ENCODE measurements at regions not wholly inside any gene's neighbourhood (a gene's known extent, or its start where the extent isn't known, plus 50 kb on each side); places are given as distances from the start of the nearest gene placed in this dataset.

DNA sequence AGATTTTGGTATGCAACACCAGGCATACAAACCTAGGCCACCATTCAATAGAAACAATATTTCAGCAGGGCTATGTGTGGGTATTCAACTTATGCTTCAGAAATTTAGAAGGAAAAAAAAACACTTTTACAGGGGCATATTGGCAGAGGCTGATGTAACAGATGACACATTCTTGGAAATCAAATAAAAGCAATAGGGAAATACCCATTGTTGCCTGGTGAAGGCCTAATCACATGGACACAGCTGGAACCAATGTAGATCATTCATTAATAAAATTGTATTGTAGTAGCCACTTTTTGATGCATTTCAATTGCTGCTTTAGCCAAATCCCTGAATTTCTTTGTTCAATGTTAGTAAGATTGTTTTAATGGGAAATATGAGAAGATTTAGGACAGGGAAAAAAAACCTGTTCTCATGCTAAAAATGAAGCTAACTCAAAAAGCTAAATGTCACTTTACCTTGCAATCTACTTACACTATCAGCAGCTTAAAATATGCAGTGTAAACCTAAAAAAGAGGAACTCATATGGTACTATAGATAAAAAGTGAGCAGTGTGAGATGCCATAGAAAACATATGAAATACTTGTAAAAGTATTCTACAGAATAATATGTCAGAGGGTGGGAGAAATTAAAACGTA lies 289.4 kb downstream of the ZEB2 start:
- H3K4me3 ChIP-seq (ENCODE audit: low read depth, low read length): no peak overlapping the region
- TF ChIP-seq, protein P1, sequence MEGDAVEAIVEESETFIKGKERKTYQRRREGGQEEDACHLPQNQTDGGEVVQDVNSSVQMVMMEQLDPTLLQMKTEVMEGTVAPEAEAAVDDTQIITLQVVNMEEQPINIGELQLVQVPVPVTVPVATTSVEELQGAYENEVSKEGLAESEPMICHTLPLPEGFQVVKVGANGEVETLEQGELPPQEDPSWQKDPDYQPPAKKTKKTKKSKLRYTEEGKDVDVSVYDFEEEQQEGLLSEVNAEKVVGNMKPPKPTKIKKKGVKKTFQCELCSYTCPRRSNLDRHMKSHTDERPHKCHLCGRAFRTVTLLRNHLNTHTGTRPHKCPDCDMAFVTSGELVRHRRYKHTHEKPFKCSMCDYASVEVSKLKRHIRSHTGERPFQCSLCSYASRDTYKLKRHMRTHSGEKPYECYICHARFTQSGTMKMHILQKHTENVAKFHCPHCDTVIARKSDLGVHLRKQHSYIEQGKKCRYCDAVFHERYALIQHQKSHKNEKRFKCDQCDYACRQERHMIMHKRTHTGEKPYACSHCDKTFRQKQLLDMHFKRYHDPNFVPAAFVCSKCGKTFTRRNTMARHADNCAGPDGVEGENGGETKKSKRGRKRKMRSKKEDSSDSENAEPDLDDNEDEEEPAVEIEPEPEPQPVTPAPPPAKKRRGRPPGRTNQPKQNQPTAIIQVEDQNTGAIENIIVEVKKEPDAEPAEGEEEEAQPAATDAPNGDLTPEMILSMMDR (IDR thresholded peaks at IDR 0.05; ENCODE audit: borderline replicate concordance, insufficient read depth, low read depth, low read length): no peak

DNA sequence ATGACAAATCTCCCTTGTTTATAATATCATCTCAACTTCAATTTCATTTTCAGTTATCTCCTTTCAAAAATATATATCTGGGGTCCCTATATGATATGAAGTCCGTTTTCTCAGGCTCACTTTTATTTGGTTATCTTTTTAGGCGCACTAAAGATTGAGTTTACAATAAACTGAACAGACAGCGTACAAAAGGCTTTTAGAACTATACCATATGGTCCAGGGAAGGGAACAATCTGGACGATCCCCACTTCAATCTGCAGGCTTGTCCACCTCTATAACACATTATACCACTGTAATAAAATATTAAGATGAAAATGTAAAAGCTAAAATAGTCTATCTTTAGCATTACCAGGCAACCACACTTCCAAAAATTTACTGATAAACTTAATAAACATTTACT lies 289.9 kb downstream of the ZEB2 start:
- TF ChIP-seq, protein P1 (IDR thresholded peaks at IDR 0.05; ENCODE audit: borderline replicate concordance, insufficient read depth, low read depth, low read length): no peak
- H3K4me3 ChIP-seq (ENCODE audit: low read depth, low read length): no peak overlapping the region

DNA sequence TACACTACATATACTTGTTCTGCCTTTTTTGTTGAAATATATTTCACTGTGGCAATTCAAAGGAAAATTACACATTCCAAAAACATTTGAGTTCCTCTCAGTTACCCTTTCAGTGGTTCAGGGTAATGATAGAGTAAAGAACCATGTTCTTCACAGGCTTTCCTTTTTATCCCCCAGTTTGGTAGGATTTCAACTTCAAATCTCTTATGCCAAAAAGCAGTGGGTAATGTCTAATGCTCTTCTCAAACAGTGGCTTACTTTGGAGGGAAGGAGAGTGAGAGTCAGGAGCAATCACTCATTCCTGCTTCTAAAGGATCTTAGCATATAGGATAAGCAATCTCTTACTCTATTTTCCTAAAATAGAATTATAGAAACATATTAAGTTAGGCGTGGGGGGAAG lies 290.6 kb downstream of the ZEB2 start:
- TF ChIP-seq, protein P1 (IDR thresholded peaks at IDR 0.05; ENCODE audit: borderline replicate concordance, insufficient read depth, low read depth, low read length): no peak
- no peak overlapping the region for H3K4me3 ChIP-seq (ENCODE audit: low read depth, low read length)

DNA sequence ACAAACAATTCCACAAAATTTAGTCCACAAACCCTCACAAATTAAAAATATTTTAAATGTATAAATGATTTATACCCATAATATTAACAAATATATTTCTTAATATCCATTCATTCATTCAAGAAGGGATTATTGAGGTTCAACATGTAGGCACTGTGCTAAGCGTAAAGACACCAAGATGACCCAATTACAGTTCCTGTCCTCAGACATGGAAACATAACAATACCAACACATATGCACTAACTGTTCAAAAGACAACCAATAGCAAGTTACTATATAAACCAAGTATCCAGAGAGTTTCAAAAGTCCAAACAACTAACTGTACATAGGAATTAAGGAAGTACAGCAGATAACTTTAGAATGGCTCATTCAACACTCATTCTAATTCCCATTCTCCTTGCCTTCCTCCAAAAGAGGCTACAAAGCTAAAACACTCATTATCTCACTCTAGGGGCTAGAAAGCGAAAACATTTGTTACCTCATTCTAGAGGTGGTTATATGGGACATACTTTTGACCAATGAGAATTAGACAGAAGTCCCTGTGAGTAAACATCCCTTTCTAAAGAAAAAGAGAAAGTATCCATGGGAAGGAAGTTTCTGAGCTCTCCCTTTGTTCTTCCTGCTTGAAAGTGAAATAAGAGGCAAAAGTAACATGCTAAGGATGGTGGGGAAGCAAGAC lies 292.4 kb downstream of the ZEB2 start:
- TF ChIP-seq, protein P1 (IDR thresholded peaks at IDR 0.05; ENCODE audit: borderline replicate concordance, insufficient read depth, low read depth, low read length): no peak
- H3K4me3 ChIP-seq (ENCODE audit: low read depth, low read length): no peak overlapping the region

DNA sequence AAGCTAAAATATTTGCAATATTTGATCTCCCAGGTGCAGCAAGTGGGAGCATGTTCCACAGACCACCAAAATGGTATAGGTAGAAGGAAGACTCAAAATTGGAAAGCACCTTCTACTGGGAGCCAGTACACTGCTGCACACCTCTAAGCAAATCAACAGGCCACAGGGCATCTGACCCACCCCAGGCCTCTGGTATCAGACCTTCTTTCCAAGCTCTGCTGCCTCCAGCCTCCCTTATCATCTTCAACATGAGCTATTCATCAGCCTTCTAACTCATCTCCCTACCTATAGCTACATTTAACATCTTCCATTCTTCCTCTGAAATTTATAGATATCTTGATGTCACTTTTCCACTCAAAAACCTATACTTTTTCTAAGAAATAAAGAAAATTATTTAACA lies 294.8 kb downstream of the ZEB2 start:
- no peak overlapping the region for H3K4me3 ChIP-seq (ENCODE audit: low read depth, low read length)
- TF ChIP-seq, protein P1 (IDR thresholded peaks at IDR 0.05; ENCODE audit: borderline replicate concordance, insufficient read depth, low read depth, low read length): no peak

DNA sequence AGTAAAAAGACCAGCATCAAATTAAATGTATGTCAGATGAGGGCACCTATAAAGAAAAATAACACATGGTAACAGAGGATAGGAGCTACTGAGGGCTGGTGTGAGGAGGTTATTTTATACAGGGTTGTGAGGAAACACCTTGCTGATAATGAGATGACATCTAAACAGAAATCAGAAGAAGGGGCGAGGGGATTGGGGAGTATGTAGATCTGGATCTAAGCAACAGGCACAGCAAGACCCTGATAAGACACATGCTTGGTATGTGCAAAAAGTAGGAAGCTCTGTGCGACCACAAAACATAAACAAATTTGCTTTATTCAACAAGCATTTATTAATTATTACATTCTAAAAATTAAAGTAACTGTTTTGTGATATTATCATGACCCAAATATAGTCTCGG lies 295.4 kb downstream of the ZEB2 start:
- H3K4me3 ChIP-seq (ENCODE audit: low read depth, low read length): no peak overlapping the region
- TF ChIP-seq, protein P1 (IDR thresholded peaks at IDR 0.05; ENCODE audit: borderline replicate concordance, insufficient read depth, low read depth, low read length): no peak

DNA sequence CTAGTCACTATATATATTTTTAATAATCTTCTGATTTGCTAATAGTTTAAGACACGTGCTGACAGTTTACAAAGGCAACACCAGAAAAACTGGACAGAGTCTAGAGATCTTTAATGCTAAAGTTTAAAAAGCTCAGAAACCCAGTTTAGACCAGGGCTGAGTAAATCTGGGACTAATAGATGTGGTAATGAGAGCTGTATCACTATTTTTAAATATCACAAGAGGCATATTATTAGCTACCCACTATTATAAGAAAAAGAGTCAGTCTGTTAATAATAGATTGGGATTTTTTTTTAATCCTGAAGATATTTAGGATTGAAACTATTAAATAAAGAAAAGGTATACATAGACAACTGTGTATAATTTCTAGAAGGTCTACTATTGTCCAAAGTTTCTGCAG lies 299.9 kb downstream of the ZEB2 start:
- no peak overlapping the region for H3K4me3 ChIP-seq (ENCODE audit: low read depth, low read length)
- TF ChIP-seq, protein P1 (IDR thresholded peaks at IDR 0.05; ENCODE audit: borderline replicate concordance, insufficient read depth, low read depth, low read length): no peak
